ENCODE measurements at regions not wholly inside any gene's neighbourhood (a gene's known extent, or its start where the extent isn't known, plus 50 kb on each side); places are given as distances from the start of the nearest gene placed in this dataset.

GRCh38 chr1:104797982-104798381 lies 1048.3 kb downstream of the AMY1C start:
- no peak for TF ChIP-seq POLR2A (IDR thresholded peaks at IDR 0.05; ENCODE audit: low read depth, low read length)
- no peak for TF ChIP-seq TAF1 (IDR thresholded peaks at IDR 0.05; ENCODE audit: borderline replicate concordance, low read depth, low read length)
- TF ChIP-seq POLR2AphosphoS5 (IDR thresholded peaks at IDR 0.05; ENCODE audit: low read depth, low read length) = no peak
